Stimulated activated naive CD8-positive, alpha-beta T cell treated with anti-CD3 and anti-CD28 coated beads, Interleukin-15, Interleukin-2, amounts not matched to agents 100 U/mL and 50 U/mL, for 24 hours (primary cell): ENCODE measurements at regions not wholly inside any gene's neighbourhood (a gene's known extent, or its start where the extent isn't known, plus 50 kb on each side); places are given as distances from the start of the nearest gene placed in this dataset.

Experiments
- ATAC-seq: fragments of 150-1000 bp; cut with Tn5 transposase; one replicate; pipeline ENCODE4 v1.10.0; 2021
- DNase-seq: peaks from one replicate; pipeline ENCODE4 v3.0.0; 2021

GRCh38 chr5:54679686-54680085 lies 162.1 kb downstream of the SNX18 start:
- ATAC-seq, result no peak
- no peak for DNase-seq

- DNase-seq, result no peak
- ATAC-seq, result no peak
Measured at GRCh38 chr5:54678737-54679136, 161.2 kb downstream of the SNX18 start.

- DNase-seq (no peak), ATAC-seq (no peak)
Measured at GRCh38 chr5:54676481-54677340, 159.2 kb downstream of the SNX18 start.

- ATAC-seq, result peak; percentile 74
- DNase-seq, result peak; percentile 30
Measured at GRCh38 chr5:54673523-54674225, 156.1 kb downstream of the SNX18 start.

- ATAC-seq (no peak), DNase-seq (no peak)
Measured at GRCh38 chr5:54672871-54673270, 155.3 kb downstream of the SNX18 start.

GRCh38 chr5:54671681-54672080 lies 154.1 kb downstream of the SNX18 start:
- DNase-seq (no peak), ATAC-seq (no peak)

GRCh38 chr5:54671111-54671531 lies 153.6 kb downstream of the SNX18 start:
- no peak for ATAC-seq
- no peak for DNase-seq

GRCh38 chr5:54670281-54670680 lies 152.7 kb downstream of the SNX18 start:
- DNase-seq (no peak), ATAC-seq (no peak)

GRCh38 chr5:54669845-54670244 lies 152.3 kb downstream of the SNX18 start:
- ATAC-seq (no peak), DNase-seq (no peak)

- no peak for ATAC-seq
- no peak for DNase-seq
Measured at GRCh38 chr5:54669285-54669684, 151.7 kb downstream of the SNX18 start.

GRCh38 chr5:54668096-54668495 lies 150.5 kb downstream of the SNX18 start:
- ATAC-seq (no peak), DNase-seq (no peak)

GRCh38 chr5:54667136-54667535 lies 149.6 kb downstream of the SNX18 start:
- DNase-seq (no peak), ATAC-seq (no peak)

GRCh38 chr5:54663866-54664265 lies 146.3 kb downstream of the SNX18 start:
- no peak for ATAC-seq
- DNase-seq, result no peak

GRCh38 chr5:54661111-54661510 lies 143.6 kb downstream of the SNX18 start:
- DNase-seq, result no peak
- ATAC-seq, result no peak

GRCh38 chr5:54659700-54660131 lies 142.2 kb downstream of the SNX18 start:
- DNase-seq (no peak), ATAC-seq (no peak)

- ATAC-seq, result no peak
- DNase-seq, result no peak
Measured at GRCh38 chr5:54658010-54658409, 140.5 kb downstream of the SNX18 start.

GRCh38 chr5:54656261-54656728 lies 138.7 kb downstream of the SNX18 start:
- DNase-seq, result no peak
- no peak for ATAC-seq

- ATAC-seq (no peak), DNase-seq (no peak)
Measured at GRCh38 chr5:54655761-54656160, 138.2 kb downstream of the SNX18 start.

- no peak for DNase-seq
- no peak for ATAC-seq
Measured at GRCh38 chr5:54655266-54655665, 137.7 kb downstream of the SNX18 start.

GRCh38 chr5:54653956-54654614 lies 136.5 kb downstream of the SNX18 start:
- no peak for ATAC-seq
- DNase-seq, result no peak

- ATAC-seq (no peak), DNase-seq (no peak)
Measured at GRCh38 chr5:54651482-54652076, 134.0 kb downstream of the SNX18 start.

GRCh38 chr5:54649041-54649504 lies 131.5 kb downstream of the SNX18 start:
- no peak for ATAC-seq
- DNase-seq, result no peak
